Smooth muscle cell (in vitro differentiated cells): ENCODE measurements at regions not wholly inside any gene's neighbourhood (a gene's known extent, or its start where the extent isn't known, plus 50 kb on each side); places are given as distances from the start of the nearest gene placed in this dataset.

Experiments used
- DNase-seq: peaks from one replicate; lab custom pipeline; 2025; ENCODE audit not compliant: unreplicated experiment; lab: John Stamatoyannopoulos, UW
- H2AFZ ChIP-seq: fragments of 200-600 bp; sonication (generic); 2 replicates; pipeline ENCODE4 v1.6.0; 2016; ENCODE audit warnings: antibody characterized with exemption, low read depth, mild to moderate bottlenecking
- H3F3A ChIP-seq: fragments of 200-600 bp; sonication (generic); 2 replicates; pipeline ENCODE4 v1.6.0; 2017; ENCODE audit warnings: antibody characterized with exemption, low read depth
- H3K27ac ChIP-seq: fragments of 200-600 bp; sonication (generic); 2 replicates; pipeline ENCODE4 v1.5.1; 2016; ENCODE audit warnings: low read depth, mild to moderate bottlenecking
- H3K27me3 ChIP-seq: fragments of 200-600 bp; sonication (generic); 2 replicates; pipeline ENCODE4 v1.6.1; 2016; ENCODE audit warnings: low read depth, mild to moderate bottlenecking
- H3K36me3 ChIP-seq: fragments of 200-600 bp; sonication (generic); 2 replicates; pipeline ENCODE4 v1.5.1; 2016; ENCODE audit warnings: low read depth
- H3K4me1 ChIP-seq: fragments of 200-600 bp; sonication (generic); 2 replicates; pipeline ENCODE4 v1.5.1; 2016; ENCODE audit warnings: low read depth
- H3K4me2 ChIP-seq: fragments of 200-600 bp; sonication (generic); 2 replicates; pipeline ENCODE4 v1.6.0; 2016; ENCODE audit warnings: mild to moderate bottlenecking
- H3K4me3 ChIP-seq: fragments of 200-600 bp; sonication (generic); 2 replicates; pipeline ENCODE4 v1.5.1; 2016; ENCODE audit warnings: mild to moderate bottlenecking
- H3K79me2 ChIP-seq: fragments of 200-600 bp; sonication (generic); 2 replicates; pipeline ENCODE4 v1.6.0; 2016; ENCODE audit warnings: low read depth, mild to moderate bottlenecking
- H3K9ac ChIP-seq: fragments of 200-600 bp; sonication (generic); 2 replicates; pipeline ENCODE4 v1.6.0; 2016; ENCODE audit warnings: low read depth
- H3K9me3 ChIP-seq: fragments of 200-600 bp; sonication (generic); replicated peaks from 2 replicates; pipeline ENCODE4 v1.5.1; 2016; ENCODE audit warnings: low read depth
- H4K20me1 ChIP-seq: fragments of 200-600 bp; sonication (generic); 2 replicates; pipeline ENCODE4 v1.6.0; 2016; ENCODE audit warnings: low read depth
- WGBS: methylation state at CpG from one replicate; pipeline ENCODE4 v1.1.7; 2016; ENCODE audit warnings: low lambda C conversion rate; 5-methylcytosine and 5-hydroxymethylcytosine counted together
- TF ChIP-seq, protein P1 (sequence below): fragments of 200-600 bp; sonication (generic); IDR thresholded peaks from 2 replicates; pipeline ENCODE4 v1.5.1; 2017; ENCODE audit warnings: borderline replicate concordance, mild to moderate bottlenecking, antibody characterized with exemption; ENCODE audit not compliant: insufficient read depth, poor library complexity, severe bottlenecking

DNA sequence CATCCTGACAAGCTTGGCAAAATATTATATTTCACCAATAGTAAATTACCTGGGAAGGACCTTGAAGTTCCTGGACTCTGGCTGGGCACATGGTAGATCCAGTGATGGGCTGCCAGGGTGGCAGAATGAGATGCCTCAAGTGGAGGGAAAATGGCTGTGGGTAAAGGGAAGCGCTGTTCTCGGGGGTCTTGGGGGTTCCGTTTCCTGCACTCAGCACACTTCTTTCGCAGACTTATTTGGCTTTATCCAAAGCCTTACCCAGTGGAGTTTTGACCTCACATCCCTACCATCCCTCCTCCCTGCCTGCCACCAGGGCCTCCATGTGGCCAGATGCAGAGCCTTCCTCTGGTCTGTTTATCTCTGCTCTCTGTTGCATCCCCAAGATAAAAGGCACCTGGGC, 654.9 kb upstream of the HS6ST1 start:
- H3K4me1 ChIP-seq = no peaks in the 10 kb centered on the region
- no peak overlapping the region for H3K27ac ChIP-seq
- no peaks in the 10 kb centered on the region for H3K36me3 ChIP-seq
- no peaks in the 10 kb centered on the region for H4K20me1 ChIP-seq
- TF ChIP-seq, protein P1, sequence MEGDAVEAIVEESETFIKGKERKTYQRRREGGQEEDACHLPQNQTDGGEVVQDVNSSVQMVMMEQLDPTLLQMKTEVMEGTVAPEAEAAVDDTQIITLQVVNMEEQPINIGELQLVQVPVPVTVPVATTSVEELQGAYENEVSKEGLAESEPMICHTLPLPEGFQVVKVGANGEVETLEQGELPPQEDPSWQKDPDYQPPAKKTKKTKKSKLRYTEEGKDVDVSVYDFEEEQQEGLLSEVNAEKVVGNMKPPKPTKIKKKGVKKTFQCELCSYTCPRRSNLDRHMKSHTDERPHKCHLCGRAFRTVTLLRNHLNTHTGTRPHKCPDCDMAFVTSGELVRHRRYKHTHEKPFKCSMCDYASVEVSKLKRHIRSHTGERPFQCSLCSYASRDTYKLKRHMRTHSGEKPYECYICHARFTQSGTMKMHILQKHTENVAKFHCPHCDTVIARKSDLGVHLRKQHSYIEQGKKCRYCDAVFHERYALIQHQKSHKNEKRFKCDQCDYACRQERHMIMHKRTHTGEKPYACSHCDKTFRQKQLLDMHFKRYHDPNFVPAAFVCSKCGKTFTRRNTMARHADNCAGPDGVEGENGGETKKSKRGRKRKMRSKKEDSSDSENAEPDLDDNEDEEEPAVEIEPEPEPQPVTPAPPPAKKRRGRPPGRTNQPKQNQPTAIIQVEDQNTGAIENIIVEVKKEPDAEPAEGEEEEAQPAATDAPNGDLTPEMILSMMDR = no peak
- H3F3A ChIP-seq = no peaks in the 10 kb centered on the region
- H3K27me3 ChIP-seq = peaks cover 6% of the 10 kb centered on the region
- H3K4me3 ChIP-seq = no peak overlapping the region
- H3K9me3 ChIP-seq = no peaks in the 10 kb centered on the region
- 98% methylated on average over 4 of the region's 4 CpGs for WGBS
- no peak overlapping the region for H3K9ac ChIP-seq
- H3K79me2 ChIP-seq = no peaks in the 10 kb centered on the region
- no peak overlapping the region for H2AFZ ChIP-seq
- no peak for DNase-seq
- no peak overlapping the region for H3K4me2 ChIP-seq

DNA sequence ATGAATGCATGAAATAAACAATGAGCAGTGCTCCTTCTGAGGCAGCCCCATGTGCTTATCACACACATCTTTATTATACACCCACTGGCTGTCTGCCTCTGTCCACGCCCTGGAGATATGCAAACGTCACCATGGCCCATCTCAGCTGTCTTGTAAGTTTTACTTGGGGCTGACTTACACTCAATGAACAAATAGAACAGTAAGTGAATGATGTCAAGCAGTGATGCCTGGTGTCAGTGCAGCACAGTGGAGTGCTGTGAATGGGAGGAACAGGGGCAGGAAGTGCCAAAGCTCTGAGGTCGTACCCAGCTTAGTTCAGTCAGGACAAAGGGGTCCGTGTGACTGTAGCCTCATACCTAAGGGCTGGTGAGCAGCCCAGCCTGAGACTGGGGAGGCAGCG, 659.5 kb upstream of the HS6ST1 start:
- WGBS = 36% methylated on average over 5 of the region's 5 CpGs
- DNase-seq = no peak
- TF ChIP-seq, protein P1 = no peak
- Histone ChIP-seq H3K79me2 (no peaks in the 10 kb centered on the region), H3K4me1 (no peaks in the 10 kb centered on the region), H3K9me3 (no peaks in the 10 kb centered on the region), H3K27me3 (no peaks in the 10 kb centered on the region), H3F3A (no peaks in the 10 kb centered on the region), H3K36me3 (no peaks in the 10 kb centered on the region), H3K4me2 (no peak overlapping the region), H3K9ac (no peak overlapping the region), H3K27ac (no peak overlapping the region), H2AFZ (no peak overlapping the region), H3K4me3 (no peak overlapping the region), H4K20me1 (no peaks in the 10 kb centered on the region)

DNA sequence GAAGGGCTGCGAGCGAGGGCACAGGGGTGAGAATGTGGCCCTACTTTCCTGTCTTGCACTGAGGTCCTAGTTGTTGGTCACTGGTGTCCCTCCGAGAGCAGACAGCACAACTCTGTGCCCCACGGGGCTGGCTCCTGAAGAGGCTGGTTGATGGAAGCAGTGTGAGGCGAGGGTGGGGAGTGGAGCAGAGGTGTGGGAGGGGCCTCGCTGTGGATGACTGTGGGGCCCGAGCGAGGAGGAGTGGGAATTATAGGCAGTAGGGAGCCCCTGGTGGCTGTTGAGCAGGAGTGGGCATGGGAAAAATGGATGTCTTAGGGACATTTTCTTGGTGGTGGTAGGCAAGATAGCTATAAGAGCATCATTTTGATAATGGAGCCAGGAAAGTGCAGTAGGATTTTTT, 660.5 kb upstream of the HS6ST1 start:
- H4K20me1 ChIP-seq = no peaks in the 10 kb centered on the region
- 79% methylated on average over 8 of the region's 8 CpGs for WGBS
- TF ChIP-seq, protein P1 = no peak
- H2AFZ ChIP-seq = no peak overlapping the region
- no peaks in the 10 kb centered on the region for H3K27me3 ChIP-seq
- H3F3A ChIP-seq = no peaks in the 10 kb centered on the region
- H3K9me3 ChIP-seq = no peaks in the 10 kb centered on the region
- no peaks in the 10 kb centered on the region for H3K36me3 ChIP-seq
- H3K4me3 ChIP-seq = no peak overlapping the region
- no peak for DNase-seq
- no peak overlapping the region for H3K4me2 ChIP-seq
- no peaks in the 10 kb centered on the region for H3K4me1 ChIP-seq
- no peaks in the 10 kb centered on the region for H3K79me2 ChIP-seq
- no peak overlapping the region for H3K27ac ChIP-seq
- no peak overlapping the region for H3K9ac ChIP-seq

DNA sequence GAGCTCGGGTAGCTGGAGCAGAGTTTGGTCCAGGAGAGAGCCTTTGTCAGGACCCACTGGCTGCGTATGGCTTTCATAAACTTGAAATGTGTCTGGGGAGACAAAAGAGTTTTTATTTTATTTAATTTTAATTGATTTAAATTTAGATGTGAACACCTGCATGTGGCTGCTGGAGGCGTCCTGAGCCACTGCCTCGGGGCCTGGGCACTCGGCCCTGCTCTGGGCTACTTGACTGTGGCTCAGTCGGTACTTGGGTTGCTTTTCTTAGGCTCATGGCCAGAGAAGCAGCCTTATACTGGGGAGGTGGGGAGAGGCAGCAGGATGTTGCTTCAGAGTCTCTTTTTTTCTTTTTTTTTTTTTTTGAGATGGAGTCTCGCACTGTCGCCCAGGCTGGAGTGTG, 661.8 kb upstream of the HS6ST1 start:
- Histone ChIP-seq H3K79me2 (no peaks in the 10 kb centered on the region), H3K4me1 (no peaks in the 10 kb centered on the region), H3F3A (peaks cover 2% of the 10 kb centered on the region), H3K27me3 (no peaks in the 10 kb centered on the region), H3K9me3 (no peaks in the 10 kb centered on the region), H2AFZ (no peak overlapping the region), H3K9ac (no peak overlapping the region), H3K27ac (no peak overlapping the region), H3K4me3 (no peak overlapping the region), H3K4me2 (no peak overlapping the region), H4K20me1 (no peaks in the 10 kb centered on the region), H3K36me3 (no peaks in the 10 kb centered on the region)
- DNase-seq = no peak
- 87% methylated on average over 8 of the region's 8 CpGs for WGBS
- TF ChIP-seq, protein P1 = no peak
